Type B pancreatic cell (in vitro differentiated cells): ENCODE measurements at regions not wholly inside any gene's neighbourhood (a gene's known extent, or its start where the extent isn't known, plus 50 kb on each side); places are given as distances from the start of the nearest gene placed in this dataset.

Experiments
- DNase-seq: peaks from one replicate; pipeline ENCODE4 v3.0.0; 2021; ENCODE audit warnings: mixed read lengths; ENCODE audit not compliant: unreplicated experiment; ENCODE audit errors: extremely low spot score
- H3K27ac Mint-ChIP-seq: 2 replicates; pipeline ENCODE4 v1.8.0; 2021; ENCODE audit warnings: mild to moderate bottlenecking, mixed read lengths
- H3K27me3 Mint-ChIP-seq: 2 replicates; pipeline ENCODE4 v1.8.0; 2021; ENCODE audit warnings: mixed read lengths
- H3K36me3 Mint-ChIP-seq: 2 replicates; pipeline ENCODE4 v1.8.0; 2021; ENCODE audit warnings: mixed read lengths
- H3K4me1 Mint-ChIP-seq: one replicate; pipeline ENCODE4 v1.8.0; 2021; ENCODE audit warnings: mixed read lengths; ENCODE audit not compliant: unreplicated experiment
- H3K4me3 Mint-ChIP-seq: 2 replicates; pipeline ENCODE4 v1.8.0; 2021; ENCODE audit warnings: mild to moderate bottlenecking, mixed read lengths
- H3K9me3 Mint-ChIP-seq: 2 replicates; pipeline ENCODE4 v1.8.0; 2021; ENCODE audit warnings: mixed read lengths
- TF ChIP-seq, protein P1 (sequence below): fragments of 200-600 bp; sonication (generic); conservative IDR thresholded peaks from 2 replicates; pipeline ENCODE4 v1.5.0; 2021; ENCODE audit warnings: antibody characterized with exemption, mild to moderate bottlenecking

DNA sequence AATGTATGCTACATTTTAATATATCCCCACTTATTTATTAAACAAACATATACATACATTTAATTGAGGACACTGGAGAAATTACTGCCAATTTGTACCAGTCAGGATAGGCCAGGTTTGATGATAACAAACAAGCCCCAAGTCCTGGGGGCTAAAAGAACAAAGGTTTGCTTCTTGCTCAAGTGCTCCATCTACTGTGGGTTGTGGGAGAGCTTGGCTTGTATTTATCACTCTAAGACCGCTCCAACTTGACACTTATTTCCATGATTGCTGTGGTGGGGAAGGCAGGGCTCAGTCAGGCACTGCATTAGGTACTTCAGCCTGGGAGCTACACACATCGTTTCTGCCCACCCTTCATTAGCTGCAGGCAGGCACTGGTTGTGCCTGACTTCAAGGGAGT, 136.6 kb upstream of the ZNF32 start:
- Mint-ChIP-seq H3K4me1 (peaks cover 15% of the 10 kb centered on the region), H3K9me3 (peaks cover 4% of the 10 kb centered on the region), H3K36me3 (no peaks in the 10 kb centered on the region), H3K27me3 (peaks cover 6% of the 10 kb centered on the region), H3K27ac (no peak overlapping the region), H3K4me3 (no peak overlapping the region)
- no peak for DNase-seq
- TF ChIP-seq, protein P1, sequence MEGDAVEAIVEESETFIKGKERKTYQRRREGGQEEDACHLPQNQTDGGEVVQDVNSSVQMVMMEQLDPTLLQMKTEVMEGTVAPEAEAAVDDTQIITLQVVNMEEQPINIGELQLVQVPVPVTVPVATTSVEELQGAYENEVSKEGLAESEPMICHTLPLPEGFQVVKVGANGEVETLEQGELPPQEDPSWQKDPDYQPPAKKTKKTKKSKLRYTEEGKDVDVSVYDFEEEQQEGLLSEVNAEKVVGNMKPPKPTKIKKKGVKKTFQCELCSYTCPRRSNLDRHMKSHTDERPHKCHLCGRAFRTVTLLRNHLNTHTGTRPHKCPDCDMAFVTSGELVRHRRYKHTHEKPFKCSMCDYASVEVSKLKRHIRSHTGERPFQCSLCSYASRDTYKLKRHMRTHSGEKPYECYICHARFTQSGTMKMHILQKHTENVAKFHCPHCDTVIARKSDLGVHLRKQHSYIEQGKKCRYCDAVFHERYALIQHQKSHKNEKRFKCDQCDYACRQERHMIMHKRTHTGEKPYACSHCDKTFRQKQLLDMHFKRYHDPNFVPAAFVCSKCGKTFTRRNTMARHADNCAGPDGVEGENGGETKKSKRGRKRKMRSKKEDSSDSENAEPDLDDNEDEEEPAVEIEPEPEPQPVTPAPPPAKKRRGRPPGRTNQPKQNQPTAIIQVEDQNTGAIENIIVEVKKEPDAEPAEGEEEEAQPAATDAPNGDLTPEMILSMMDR: no peak

DNA sequence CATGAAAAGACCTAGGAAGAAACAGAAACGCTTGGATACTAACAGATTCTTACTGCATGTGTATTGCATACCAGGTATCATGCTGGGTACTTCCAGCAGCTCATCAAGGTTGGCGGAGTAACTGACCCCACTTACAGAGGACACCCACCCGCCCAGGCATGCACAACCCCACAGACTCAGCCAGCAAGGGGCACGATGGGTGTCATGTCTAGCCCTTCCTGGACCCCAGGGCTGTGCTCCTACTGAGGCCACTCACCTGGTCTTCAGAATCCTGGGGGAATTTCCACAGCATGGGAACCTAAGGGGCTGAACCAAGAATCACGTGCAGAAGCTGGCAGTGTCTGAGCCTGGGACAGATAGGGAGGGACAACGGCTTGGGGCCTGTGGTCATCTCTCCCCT, 134.1 kb upstream of the ZNF32 start:
- no peak overlapping the region for H3K4me3 Mint-ChIP-seq
- H3K4me1 Mint-ChIP-seq: peaks cover 15% of the 10 kb centered on the region

DNA sequence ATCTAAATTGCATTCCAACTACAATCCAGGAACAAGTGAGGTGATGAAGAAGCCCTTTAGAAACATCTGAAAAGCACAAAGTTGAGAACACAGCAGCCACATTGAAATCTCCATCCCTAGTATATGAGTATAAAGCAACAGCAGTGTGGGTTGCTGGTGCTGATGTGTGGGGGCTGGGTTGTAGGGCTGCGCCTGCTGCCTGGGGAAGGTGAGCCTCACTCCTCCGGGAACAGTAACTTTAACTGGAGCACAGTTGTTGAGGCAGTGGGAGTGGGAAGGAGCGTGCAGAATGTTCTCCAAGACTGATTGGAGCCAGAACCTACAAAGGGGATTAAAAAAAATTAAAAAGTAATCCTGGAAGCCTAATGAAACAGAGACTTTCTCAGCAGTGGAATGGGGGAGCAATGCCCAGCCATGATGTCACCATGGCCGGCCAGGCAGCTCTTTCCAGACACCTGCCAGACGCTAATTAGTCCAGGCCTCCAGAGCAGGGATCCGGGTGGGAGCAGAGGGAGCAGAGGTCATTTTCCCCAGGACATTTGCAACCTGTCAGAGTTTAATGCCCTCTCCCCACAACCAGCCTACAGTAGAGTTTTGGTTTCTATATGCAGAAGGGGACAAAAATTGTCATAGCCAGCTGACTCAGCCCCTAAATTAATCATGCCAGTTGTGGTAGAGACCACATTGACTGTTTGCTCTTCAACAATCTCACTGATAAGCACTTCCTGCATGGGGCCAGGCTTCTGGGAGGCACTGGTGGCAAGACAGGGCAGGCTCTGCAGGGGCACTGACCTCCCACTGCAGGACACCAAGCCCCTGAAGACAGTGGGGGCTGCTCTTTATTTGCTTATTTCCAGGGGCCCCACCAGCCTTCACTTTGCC, 133.0 kb upstream of the ZNF32 start:
- TF ChIP-seq, protein P1: no peak
- Mint-ChIP-seq H3K9me3 (no peaks in the 10 kb centered on the region), H3K27ac (peak overlapping the region; percentile 59), H3K27me3 (no peaks in the 10 kb centered on the region), H3K4me1 (peaks cover 15% of the 10 kb centered on the region), H3K4me3 (no peak overlapping the region), H3K36me3 (no peaks in the 10 kb centered on the region)
- DNase-seq: no peak

More for the DNA sequence above, 134.1 kb upstream of the ZNF32 start:
- H3K27ac Mint-ChIP-seq: peak overlapping the region; percentile 59
- no peak for DNase-seq
- TF ChIP-seq, protein P1: no peak
- H3K36me3 Mint-ChIP-seq: no peaks in the 10 kb centered on the region
- H3K27me3 Mint-ChIP-seq: no peaks in the 10 kb centered on the region
- no peaks in the 10 kb centered on the region for H3K9me3 Mint-ChIP-seq

DNA sequence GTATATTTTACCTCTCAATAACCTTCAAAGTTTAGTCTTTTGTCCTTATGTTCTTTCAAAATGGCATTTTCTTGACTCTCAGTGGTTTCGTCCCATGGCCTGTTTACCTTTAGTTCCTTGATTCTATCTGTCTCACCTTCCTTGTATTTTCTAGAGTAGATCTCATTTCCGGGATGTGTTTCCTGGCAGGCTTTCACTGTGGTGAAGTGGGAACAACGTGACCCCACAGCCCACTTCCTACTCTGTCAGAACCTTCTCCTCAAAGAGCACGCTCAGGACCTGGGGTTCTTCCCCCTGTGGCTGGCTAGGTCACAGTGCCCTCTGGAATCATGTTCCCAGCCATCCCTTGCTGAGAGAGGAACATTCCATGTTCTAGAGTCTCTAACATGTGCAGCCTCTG, 129.9 kb upstream of the ZNF32 start:
- TF ChIP-seq, protein P1: no peak
- Mint-ChIP-seq H3K4me3 (no peak overlapping the region), H3K27ac (no peak overlapping the region), H3K4me1 (peaks cover 22% of the 10 kb centered on the region), H3K27me3 (no peaks in the 10 kb centered on the region), H3K9me3 (no peaks in the 10 kb centered on the region), H3K36me3 (no peaks in the 10 kb centered on the region)
- no peak for DNase-seq

DNA sequence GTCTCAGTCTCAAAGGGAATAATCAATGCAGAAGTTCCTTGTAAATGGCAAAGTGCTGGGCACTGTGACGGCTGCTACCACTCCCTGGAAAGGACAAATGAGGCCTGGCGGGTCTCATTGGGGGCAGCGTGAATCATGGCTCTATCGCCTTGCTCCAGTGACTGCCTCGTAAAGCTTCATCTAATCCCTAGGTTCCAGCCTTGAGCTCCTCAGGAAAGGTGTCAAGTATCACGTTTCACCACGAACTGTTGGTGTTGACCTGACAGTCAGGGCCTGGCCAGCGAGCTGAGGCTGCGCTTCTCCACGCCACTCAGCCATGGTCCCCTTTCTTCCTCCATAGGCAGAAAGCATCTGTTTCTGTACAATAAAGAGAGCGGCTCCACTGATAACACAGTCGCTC, 126.7 kb upstream of the ZNF32 start:
- Mint-ChIP-seq H3K9me3 (peaks cover 7% of the 10 kb centered on the region), H3K36me3 (no peaks in the 10 kb centered on the region), H3K4me3 (no peak overlapping the region), H3K27ac (no peak overlapping the region), H3K27me3 (no peaks in the 10 kb centered on the region), H3K4me1 (peaks cover 8% of the 10 kb centered on the region)
- TF ChIP-seq, protein P1: no peak
- no peak for DNase-seq
